Mucosa of gallbladder (tissue), 1 donor: ENCODE measurements at regions not wholly inside any gene's neighbourhood (a gene's known extent, or its start where the extent isn't known, plus 50 kb on each side); places are given as distances from the start of the nearest gene placed in this dataset.

Experiments
- DNase-seq: peaks from one replicate; pipeline ENCODE4 v3.0.0-alpha.2; 2020; ENCODE audit warnings: low spot score
- donor health status: DM: no; HTN: no; CAD: no.

DNA sequence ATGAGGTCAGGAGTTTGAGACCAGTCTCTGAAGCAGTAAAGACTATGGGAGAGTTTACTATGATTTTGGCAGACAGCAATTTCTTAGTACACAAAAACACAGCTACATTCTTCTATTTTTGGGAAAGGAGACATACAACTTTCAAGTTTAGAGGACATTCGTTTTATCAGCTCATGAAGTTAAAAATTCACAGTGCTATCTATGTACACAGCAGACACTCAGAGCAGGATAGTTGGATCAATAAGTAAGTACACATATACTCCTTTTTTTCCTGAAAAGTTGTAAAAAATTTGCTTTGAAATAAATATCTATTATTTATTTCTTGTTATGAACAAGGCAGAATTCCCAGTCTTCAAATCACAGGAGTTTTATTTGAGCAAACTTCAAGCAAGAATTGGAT, 159.7 kb downstream of the SERPINI1 start:
- no peak for DNase-seq

DNA sequence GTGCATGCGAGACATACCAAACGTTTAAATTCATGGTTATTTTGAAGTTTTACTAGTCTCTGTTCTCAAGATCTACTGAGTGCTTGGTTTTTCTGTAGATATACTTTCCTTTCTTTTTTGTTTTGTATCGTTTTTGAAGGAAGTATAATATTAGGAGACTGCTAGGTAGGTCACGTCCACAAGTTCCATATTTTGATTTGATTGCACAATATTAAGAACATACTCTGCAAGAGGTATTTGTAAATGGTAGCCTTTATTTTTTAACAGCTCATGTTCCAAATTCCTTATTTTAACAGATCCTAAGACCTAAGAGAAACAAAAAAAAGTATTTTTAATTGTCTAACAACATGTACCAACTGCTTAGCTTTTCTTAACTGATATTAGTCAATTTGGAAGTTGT, 156.7 kb downstream of the SERPINI1 start:
- DNase-seq = no peak

DNA sequence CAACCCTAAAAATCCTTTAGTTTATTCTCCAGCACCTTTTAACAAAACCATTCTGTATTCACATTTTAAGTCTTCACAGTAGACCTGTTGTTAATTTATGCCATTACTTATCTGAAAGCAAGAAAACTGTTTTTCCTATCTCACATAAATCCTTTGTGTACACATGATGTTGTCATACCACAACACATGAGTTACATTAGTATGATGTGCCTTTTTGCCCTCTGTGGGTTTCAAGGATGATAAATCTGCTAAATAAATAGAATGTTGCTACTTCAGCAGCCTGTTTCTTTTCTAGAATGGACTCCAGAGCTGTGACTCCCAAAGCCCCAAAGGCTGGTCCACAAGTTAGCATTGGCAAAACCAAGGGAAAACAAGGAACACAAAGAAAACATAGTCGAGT, 151.6 kb downstream of the SERPINI1 start:
- DNase-seq = no peak

DNA sequence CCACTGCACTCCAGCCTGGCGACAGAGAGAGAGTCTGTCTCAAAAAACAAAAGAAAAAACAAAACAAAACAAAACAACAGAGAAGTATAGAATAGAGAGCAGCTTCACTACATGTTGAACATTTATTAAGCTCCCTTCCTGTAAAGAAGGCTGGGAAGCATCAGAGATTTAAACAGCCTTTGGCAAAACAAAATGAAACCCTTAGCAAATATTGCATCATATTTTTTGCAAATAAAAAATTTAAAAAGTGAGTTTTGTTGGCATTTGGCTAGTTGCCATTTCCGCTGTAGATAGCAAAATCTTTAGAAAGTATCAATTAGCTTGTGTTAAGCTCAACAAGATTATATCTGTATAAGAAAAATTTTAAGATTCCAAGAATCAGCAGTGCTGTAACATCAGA, 151.2 kb downstream of the SERPINI1 start:
- DNase-seq = no peak

DNA sequence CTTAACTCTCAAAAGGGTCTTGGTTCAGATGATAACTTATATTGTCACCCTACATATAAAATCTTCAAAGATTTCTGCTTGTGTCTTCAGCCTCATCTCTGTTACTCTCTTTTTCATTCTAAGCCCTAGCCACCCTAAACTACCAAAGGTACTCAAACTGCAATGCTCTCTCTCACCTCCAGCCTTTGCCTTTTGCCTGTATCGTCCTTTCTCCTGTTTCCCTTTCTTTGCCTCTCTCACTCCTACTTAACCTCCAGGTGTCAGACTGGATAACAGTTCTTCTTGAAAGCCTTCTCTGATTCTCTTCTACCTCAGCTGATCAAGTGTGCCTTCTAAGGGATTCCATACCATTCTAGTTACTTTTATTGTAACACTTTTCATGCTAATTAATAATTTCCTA, 149.8 kb downstream of the SERPINI1 start:
- no peak for DNase-seq

DNA sequence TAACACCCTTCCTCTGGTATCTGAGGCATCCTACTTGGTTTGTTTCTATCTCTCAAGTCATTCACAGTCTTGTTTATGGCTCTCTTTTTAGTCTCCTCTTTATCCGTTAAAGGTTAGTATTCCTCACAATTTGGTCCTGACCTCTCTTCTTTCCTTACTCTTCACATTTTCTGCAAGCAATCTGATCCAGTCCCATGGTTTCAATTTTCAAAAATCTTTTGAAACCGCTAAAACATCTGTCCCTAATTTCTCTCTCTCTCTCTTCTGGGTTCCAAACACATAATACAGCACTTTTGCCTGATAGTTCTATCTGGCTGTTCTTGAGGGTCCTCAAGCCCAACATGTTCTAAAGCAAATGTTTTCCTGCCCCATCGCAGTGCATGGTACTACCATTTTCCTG, 149.0 kb downstream of the SERPINI1 start:
- no peak for DNase-seq

DNA sequence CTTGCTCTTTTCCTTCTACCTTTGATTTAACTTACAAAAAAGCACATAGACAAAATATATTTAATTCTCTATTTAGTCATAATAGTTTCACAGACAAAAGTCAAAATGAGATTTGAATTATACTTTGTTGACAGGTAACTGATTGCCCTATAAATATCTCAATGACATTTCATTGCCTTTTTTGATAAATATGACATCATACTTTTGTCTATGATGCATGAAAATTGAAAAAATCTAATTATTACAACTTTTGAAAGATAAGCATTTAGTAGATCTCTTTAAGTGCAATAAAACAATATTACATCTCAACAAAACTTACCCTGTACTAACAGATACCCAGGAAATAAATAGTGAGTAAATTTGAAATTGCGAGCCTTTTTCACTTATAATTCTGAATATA, 147.9 kb downstream of the SERPINI1 start:
- no peak for DNase-seq

DNA sequence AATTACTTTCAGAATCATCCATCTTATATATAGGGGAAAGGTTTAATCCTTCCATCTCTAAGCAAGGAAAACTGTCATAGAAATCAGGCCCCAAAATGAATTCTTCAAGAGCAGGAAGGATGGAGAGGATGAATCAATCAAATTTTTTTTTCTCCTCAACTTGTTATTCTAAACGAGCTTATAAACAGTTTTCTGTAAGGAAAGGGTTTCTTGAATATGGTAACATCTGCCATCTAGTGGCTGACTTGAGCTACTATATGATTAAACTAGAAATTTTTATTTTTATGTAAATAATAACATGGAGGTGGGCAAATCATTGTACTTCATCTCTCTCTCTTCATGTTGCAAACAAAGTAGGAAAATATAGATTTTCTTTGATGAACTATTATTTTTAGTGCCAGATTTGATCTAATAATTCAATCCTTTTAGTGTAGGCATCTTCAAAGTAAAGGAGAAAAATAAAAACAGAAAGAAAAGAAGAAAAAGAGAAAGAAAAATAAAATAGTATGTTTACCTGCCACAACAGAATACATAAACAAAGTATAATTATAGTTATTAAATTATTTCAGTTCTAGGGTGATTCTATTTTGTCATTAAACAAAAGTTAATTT, 146.6 kb downstream of the SERPINI1 start:
- DNase-seq = no peak

DNA sequence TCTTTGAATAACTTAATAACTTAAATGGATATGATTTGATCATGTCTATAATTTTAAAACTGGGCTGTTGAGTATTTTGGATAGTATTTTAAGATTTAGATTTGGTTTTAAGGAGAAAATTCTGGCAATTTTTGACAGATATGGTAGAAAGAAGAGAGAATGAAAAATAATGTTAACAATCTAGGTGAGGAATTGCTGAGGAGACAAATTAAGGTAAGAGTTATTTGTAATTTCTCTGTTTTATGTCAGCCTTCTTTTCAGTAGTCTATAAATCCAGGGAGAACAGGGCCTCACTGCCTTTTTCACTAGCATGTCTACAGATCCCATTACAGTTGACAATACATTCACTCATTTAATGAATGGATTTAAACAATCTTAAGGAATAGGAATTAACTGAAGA, 144.7 kb downstream of the SERPINI1 start:
- DNase-seq = no peak

DNA sequence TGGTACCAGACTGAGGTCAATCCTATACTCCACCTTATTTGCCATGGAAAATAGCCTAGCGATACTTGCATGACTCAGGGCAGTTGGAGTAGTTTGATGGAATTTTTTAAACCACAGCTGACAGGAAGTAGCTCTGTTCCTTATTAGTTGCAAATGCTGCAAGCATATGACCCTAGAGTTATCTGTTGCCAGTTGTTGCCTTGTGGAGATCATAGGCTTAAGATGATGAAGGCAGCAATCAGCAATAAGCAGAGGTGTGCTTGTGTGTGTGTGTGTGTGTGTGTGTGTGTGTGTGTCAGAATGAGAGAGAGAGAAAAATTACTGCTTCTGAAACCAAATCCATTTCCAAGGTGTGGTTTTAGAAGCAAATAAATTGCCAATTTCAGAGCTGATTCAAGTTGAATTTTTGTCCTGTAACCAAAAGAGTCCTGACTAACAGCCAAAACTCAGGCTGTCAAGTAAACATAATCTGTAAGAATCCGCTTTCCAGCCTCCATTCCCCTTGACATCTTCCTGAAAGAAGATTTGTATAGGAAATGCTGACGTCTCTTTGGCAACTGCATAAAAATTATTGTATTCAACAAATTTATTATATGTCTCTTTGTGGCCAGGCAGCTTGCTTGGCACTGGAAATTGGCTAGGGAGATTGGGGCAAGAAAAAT, 141.2 kb downstream of the SERPINI1 start:
- no peak for DNase-seq
